ENCODE measurements at regions not wholly inside any gene's neighbourhood (a gene's known extent, or its start where the extent isn't known, plus 50 kb on each side); places are given as distances from the start of the nearest gene placed in this dataset.

DNA sequence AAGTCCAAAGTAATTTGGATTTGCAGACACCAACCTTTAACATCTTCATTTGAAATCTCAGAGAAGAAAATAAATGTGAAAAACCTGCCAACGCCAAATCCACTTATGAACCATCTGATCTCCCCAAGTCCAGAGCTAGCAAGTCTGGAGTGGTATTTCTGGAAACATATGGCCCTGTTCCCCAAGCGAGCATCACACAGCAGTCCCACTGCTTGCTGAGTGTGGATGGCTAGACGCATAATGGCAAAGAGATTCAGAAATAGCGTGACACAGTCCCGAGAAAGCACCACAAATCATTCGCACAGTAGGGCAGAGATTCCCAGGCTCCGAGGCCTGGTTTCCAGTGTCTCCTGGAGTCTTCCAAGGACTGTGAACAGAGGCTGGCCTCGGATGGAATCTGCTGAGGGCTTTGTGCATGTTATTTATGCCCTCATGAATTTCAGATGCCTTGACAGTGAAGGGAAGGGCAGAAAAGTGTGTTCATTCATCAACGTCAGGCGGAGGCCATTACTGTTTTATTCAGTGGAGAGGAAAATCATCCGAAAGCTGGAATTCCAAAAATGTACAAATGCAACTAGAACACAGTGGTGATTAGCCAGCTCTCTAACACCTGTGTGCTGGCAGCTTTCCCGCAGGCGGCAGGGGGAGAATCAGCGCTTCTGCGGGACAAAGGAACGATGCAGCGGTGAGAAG, 417.0 kb downstream of the EIPR1 start:
- TF ChIP-seq, protein P1, sequence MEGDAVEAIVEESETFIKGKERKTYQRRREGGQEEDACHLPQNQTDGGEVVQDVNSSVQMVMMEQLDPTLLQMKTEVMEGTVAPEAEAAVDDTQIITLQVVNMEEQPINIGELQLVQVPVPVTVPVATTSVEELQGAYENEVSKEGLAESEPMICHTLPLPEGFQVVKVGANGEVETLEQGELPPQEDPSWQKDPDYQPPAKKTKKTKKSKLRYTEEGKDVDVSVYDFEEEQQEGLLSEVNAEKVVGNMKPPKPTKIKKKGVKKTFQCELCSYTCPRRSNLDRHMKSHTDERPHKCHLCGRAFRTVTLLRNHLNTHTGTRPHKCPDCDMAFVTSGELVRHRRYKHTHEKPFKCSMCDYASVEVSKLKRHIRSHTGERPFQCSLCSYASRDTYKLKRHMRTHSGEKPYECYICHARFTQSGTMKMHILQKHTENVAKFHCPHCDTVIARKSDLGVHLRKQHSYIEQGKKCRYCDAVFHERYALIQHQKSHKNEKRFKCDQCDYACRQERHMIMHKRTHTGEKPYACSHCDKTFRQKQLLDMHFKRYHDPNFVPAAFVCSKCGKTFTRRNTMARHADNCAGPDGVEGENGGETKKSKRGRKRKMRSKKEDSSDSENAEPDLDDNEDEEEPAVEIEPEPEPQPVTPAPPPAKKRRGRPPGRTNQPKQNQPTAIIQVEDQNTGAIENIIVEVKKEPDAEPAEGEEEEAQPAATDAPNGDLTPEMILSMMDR (conservative IDR thresholded peaks at IDR 0.05; ENCODE audit: low read length), result no peak
- TF ChIP-seq EZH2phosphoT487 (IDR thresholded peaks at IDR 0.05; ENCODE audit: borderline replicate concordance, low read depth, low read length), result no peak
- no peak overlapping the region for H3K4me2 ChIP-seq (ENCODE audit: low read length)
- ChIA-PET POLR2A (interaction anchor here (1.5 kb wide), 1 partner anchor 11 kb away, joined by 4 read pairs; no protein-coding TSS in a partner anchor), CTCF (ENCODE audit: unreplicated experiment) (no interaction called here)
- H3K4me1 ChIP-seq (ENCODE audit: insufficient read depth, low read length, poor library complexity, severe bottlenecking), result no peaks in the 10 kb centered on the region
- H2AFZ ChIP-seq (ENCODE audit: low read length), result no peak overlapping the region
- DNase-seq (ENCODE audit: low spot score), result no peak
- H3K36me3 ChIP-seq (ENCODE audit: insufficient read depth, low read length), result no peaks in the 10 kb centered on the region
- H3K9me2 ChIP-seq (ENCODE audit: insufficient read depth, low read length), result no peaks in the 10 kb centered on the region
- no peaks in the 10 kb centered on the region for H3K79me2 ChIP-seq (ENCODE audit: insufficient read depth, low read depth, low read length)
- no peak overlapping the region for H3K4me3 ChIP-seq (ENCODE audit: low read depth, low read length, poor library complexity, severe bottlenecking)
- intact Hi-C loops (cut with micrococcal nuclease; ENCODE audit: unreplicated experiment), result no loop called here
- H3K27ac ChIP-seq (ENCODE audit: low read depth, low read length, poor library complexity, severe bottlenecking), result no peak overlapping the region
- BruUV-seq (replicated peaks), result no TSS peak
- H3K9me3 ChIP-seq (ENCODE audit: low read length), result 0 out of 2 replicates have a peak, but pooled peaks cover 8% of the 10 kb centered on the region
- H4K20me1 ChIP-seq (ENCODE audit: insufficient read depth, low read length), result no peaks in the 10 kb centered on the region

DNA sequence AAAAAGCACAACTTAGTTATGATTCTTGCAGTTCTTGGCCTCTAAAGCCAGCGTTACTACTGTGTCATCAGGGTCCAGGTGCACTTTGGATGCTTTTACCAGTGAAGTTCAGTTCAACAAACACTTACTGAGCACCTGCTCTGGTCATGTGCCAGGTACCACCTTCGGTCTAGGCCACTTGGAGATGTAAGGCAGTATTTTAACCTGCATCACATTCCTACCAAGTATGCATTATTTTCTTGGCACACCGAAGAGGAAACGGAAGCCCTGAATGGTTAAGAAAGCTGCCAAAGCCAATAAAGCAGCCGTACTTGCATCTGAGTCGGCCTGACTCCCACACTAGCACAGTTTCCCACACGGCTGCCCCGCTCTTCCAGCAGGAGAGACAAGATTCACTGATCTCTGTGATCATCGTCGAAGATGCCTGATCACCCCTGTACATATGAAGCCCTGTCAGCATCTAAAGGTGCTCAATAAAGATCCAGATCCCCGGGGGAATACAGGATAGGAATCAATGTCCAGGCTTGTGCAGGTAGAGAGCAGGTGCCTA, 427.1 kb downstream of the EIPR1 start:
- Histone ChIP-seq H3K79me2 (ENCODE audit: insufficient read depth, low read depth, low read length) (no peaks in the 10 kb centered on the region), H3K9me2 (ENCODE audit: insufficient read depth, low read length) (no peaks in the 10 kb centered on the region), H4K20me1 (ENCODE audit: insufficient read depth, low read length) (no peaks in the 10 kb centered on the region), H3K27ac (ENCODE audit: low read depth, low read length, poor library complexity, severe bottlenecking) (no peak overlapping the region), H3K36me3 (ENCODE audit: insufficient read depth, low read length) (no peaks in the 10 kb centered on the region), H3K9me3 (ENCODE audit: low read length) (0 out of 2 replicates have a peak, but pooled peaks cover 3% of the 10 kb centered on the region), H3K4me1 (ENCODE audit: insufficient read depth, low read length, poor library complexity, severe bottlenecking) (no peaks in the 10 kb centered on the region), H3K4me3 (ENCODE audit: low read depth, low read length, poor library complexity, severe bottlenecking) (no peak overlapping the region), H3K4me2 (ENCODE audit: low read length) (no peak overlapping the region), H2AFZ (ENCODE audit: low read length) (no peak overlapping the region)
- no peak for TF ChIP-seq EZH2phosphoT487 (IDR thresholded peaks at IDR 0.05; ENCODE audit: borderline replicate concordance, low read depth, low read length)
- CTCF ChIA-PET (ENCODE audit: unreplicated experiment), result no interaction called here
- intact Hi-C loops (cut with micrococcal nuclease; ENCODE audit: unreplicated experiment), result no loop called here
- POLR2A ChIA-PET, result no interaction called here
- DNase-seq (ENCODE audit: low spot score), result no peak
- BruUV-seq (replicated peaks), result no TSS peak

DNA sequence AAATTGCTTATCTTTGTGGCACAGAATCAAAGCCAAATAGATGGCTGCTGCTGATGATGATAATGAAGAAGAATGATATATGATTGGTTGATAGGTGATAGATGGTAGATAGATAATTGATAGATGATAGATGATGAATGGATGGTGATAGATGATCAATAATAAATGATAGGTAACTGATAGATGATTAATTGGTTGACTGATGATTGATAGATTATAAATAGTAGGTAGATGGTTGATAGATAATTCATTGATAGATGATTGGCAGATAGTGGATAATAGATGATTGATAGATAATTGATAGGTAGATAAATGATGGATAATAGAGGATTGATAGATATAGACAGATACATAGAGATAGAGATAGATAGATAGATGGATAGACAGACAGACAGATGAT, 430.2 kb downstream of the EIPR1 start:
- Histone ChIP-seq H4K20me1 (ENCODE audit: insufficient read depth, low read length) (no peaks in the 10 kb centered on the region), H3K36me3 (ENCODE audit: insufficient read depth, low read length) (no peaks in the 10 kb centered on the region), H3K9me3 (ENCODE audit: low read length) (0 out of 2 replicates have a peak, but pooled peaks cover 8% of the 10 kb centered on the region), H3K27ac (ENCODE audit: low read depth, low read length, poor library complexity, severe bottlenecking) (no peak overlapping the region), H3K4me3 (ENCODE audit: low read depth, low read length, poor library complexity, severe bottlenecking) (no peak overlapping the region), H2AFZ (ENCODE audit: low read length) (no peak overlapping the region), H3K79me2 (ENCODE audit: insufficient read depth, low read depth, low read length) (no peaks in the 10 kb centered on the region), H3K9me2 (ENCODE audit: insufficient read depth, low read length) (no peaks in the 10 kb centered on the region), H3K4me1 (ENCODE audit: insufficient read depth, low read length, poor library complexity, severe bottlenecking) (no peaks in the 10 kb centered on the region), H3K4me2 (ENCODE audit: low read length) (no peak overlapping the region)
- ChIA-PET POLR2A (interaction anchor here (0.6 to 0.7 kb wide), 2 partner anchors 20 to 21 kb away, joined by 3 read pairs; no protein-coding TSS in a partner anchor), CTCF (ENCODE audit: unreplicated experiment) (no interaction called here)
- intact Hi-C loops (cut with micrococcal nuclease; ENCODE audit: unreplicated experiment), result no loop called here
- DNase-seq (ENCODE audit: low spot score), result no peak
- TF ChIP-seq, protein P1 (conservative IDR thresholded peaks at IDR 0.05; ENCODE audit: low read length), result no peak
- no peak for TF ChIP-seq EZH2phosphoT487 (IDR thresholded peaks at IDR 0.05; ENCODE audit: borderline replicate concordance, low read depth, low read length)
- BruUV-seq (replicated peaks), result no TSS peak
